ENCODE measurements at regions not wholly inside any gene's neighbourhood (a gene's known extent, or its start where the extent isn't known, plus 50 kb on each side); places are given as distances from the start of the nearest gene placed in this dataset.
A peak's percentile ranks its signal among the peaks of the same experiment; 100 is the strongest.

GRCh38 chr9:109549386-109549785 is 51.3 kb upstream of the PTPN3 start:
- DNase-seq = no peak

GRCh38 chr9:109551651-109552050 is 53.5 kb upstream of the PTPN3 start:
- no peak for DNase-seq

DNA sequence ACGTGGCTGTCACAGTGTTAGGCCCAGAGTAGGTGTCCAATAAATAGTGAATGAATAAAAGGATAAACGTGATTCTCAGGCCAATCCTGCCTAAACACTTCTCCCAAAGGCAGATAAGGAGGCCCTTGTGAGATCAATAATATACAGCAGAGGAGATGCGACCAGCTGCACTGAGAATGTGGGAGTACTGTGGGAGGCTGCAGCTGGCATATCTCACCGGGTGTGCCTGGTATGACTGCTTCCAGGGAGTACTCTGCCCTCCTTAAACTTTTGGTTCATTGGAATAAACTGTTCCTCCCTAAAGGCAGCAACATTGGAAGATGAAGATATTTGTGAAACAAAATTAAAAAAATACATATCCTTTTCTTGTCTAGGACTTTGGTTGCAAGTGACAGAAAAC is 57.1 kb upstream of the PTPN3 start:
- DNase-seq = no peak

- DNase-seq = no peak
Measured at GRCh38 chr9:109556061-109556460, 58.0 kb upstream of the PTPN3 start.

DNA sequence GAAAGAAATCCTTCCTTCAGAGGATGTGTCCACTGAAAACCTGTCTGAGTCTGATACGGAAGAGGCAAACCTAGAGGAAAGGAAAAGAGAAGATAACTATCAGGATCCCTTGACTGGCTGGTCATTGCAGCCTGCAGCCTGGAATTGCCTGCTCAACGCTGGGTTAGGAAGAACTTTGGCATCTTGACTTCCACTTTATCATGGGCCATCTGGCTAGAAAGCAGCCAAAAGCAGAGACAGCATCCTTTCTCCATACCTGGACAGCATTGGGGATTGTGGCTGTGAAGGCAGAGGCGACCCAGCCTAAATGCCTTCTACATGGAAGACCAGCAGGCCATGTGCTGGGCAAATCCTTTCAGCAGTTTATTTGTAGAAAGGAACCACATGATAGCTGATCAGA is 58.7 kb upstream of the PTPN3 start:
- no peak for DNase-seq

- DNase-seq = no peak
Measured at GRCh38 chr9:109557481-109557880, 59.4 kb upstream of the PTPN3 start.

GRCh38 chr9:109558718-109559151 is 60.6 kb upstream of the PTPN3 start:
- DNase-seq = peak in 2 of 58 donors; percentile 26 to 58

DNA sequence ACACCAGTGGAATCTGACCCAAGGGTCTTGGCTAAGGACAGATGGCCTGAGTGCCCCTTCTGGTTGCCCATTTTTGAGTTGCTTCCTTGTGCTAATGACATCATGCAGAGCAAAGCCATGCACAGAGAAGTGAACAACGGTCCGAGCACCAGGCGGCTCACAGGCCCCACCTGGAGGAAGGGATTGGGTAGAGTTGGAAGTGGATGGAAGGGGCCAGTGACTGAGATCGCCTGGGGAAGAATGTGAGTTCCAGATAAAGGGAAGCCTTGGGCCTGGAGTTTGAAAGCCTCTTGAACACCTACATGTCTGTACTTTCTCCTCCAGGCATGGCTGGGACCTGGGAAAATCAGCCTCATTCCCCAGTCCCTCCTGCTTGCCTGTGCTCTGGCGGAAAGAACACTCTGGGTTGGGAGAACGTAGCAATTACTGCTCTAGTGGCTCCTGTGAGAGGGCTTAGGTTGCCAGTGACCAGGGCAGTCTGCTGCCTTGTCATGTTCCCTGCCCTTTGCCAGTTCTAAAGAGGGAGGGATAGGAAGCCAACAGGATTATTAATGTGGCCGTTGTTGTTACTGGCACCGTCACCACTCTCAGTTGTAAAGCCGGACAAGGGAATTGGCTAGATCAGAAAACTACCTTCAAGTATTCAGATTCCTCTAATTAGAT is 62.5 kb upstream of the PTPN3 start:
- DNase-seq = peak in 9 of 58 donors; percentile 5 to 34 (median 13)

- no peak for DNase-seq
Measured at GRCh38 chr9:109561137-109561536, 63.0 kb upstream of the PTPN3 start.

DNA sequence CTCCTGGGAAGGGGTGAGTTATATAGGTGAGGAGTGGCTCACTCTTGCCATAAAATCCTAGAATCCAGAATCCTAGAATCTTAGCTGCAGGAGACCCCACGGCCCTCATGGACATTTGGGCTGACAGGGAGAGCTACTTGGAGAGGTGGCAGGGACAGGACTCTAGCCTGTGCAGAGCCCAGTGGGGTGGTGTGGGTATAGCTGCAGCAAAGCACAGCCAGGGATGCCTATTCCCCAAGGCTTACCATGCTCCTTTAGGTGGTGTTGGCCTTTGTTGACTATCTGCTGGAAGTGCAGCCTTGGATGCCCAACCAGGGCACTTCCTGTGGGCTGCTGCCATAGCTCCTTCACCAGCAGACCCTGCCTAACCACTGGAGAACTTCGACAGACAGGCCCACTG is 70.0 kb upstream of the PTPN3 start:
- no peak for DNase-seq

DNA sequence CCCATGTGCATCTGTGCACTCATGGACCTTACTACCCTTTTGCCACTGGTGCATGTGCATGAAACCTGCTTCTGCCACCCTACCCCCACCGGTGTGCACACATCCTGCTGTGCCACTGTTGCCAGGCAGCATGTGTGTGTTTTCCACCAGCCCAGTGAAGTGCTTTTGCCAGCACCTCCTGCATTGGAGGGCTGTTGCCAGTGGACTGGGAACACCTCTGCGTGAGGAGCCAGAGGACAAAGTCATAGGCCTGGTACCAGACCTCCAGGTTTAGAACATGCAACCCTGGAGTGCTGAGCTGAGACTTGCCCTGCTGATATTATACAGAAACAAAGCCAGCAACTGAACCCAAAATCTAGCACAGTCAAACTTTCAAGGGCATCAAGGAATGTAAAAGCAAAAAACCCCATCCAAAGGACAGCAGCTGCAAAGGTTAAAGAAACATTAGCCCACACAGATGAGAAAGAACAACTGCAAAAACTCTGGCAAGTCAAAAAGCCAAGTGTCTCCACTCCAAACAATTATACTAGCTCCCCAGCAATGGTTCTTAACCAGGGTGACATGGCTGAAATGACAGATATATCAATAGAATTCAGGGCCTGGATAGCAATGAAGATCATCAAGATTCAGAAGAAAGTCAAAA is 70.6 kb upstream of the PTPN3 start:
- no peak for DNase-seq

GRCh38 chr9:109574061-109574882 is 76.2 kb upstream of the PTPN3 start:
- DNase-seq = peak in 16 of 58 donors; percentile 2 to 65 (median 16)

GRCh38 chr9:109576762-109577161 is 78.7 kb upstream of the PTPN3 start:
- no peak for DNase-seq

GRCh38 chr9:109579191-109579948 is 81.3 kb upstream of the PTPN3 start:
- no peak for DNase-seq

DNA sequence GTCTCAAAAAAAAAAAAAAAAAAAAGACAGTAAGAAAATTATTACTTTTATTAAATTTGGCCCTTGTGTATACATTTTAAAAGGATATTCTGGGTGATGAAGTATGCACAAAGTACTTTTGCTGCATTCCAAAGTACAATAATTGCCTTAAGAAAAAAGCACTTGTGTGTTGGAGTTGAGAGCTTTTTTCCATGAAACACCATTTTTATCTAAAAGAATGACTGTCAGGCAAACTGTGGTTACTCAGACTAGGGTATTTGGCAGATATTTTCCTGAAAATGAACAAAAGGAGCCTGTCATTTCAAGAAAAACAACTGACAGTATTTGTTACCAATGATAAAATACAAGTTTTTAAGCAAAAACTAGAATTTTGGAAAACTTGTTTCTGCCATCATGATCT is 84.3 kb upstream of the PTPN3 start:
- no peak for DNase-seq

DNA sequence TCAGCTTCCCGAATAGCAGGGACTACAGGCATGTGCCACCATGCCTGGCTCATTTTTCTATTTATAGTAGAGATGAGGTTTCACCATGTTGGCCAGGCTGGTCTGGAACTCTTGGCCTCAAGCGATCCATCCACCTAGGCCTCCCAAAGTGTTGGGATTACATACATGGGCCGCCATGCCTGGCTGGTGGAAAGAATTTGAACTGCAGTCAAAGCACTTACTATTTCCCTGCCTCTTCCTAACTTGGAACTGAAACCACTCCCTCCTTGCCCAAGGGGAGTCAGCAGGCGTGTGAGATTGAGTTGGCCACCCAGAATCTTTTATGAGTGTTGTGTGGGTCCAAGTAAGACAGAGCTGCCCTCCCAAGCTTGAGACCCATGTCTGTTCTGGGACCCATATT is 86.1 kb upstream of the PTPN3 start:
- DNase-seq = no peak

DNA sequence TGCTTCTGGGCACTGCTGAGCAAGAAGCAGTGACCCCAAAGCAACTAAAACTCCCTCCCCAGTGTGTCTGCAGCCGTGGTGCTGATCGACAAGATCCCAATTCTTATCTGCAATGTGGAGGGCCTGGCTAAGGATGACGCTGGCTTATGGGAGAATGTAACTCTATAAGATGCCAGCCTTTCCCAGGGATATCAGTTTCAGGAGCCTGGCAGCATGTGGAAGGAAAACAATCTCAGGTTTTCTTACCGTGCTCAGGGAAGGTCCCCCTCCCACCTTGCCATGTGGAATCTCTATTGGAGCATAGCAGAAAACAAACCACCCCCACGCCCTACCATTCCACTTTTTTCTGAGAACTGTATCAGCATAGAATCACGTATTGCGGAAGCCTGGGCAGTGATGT is 87.7 kb upstream of the PTPN3 start:
- no peak for DNase-seq

- no peak for DNase-seq
Measured at GRCh38 chr9:109586993-109587392, 88.9 kb upstream of the PTPN3 start.

DNA sequence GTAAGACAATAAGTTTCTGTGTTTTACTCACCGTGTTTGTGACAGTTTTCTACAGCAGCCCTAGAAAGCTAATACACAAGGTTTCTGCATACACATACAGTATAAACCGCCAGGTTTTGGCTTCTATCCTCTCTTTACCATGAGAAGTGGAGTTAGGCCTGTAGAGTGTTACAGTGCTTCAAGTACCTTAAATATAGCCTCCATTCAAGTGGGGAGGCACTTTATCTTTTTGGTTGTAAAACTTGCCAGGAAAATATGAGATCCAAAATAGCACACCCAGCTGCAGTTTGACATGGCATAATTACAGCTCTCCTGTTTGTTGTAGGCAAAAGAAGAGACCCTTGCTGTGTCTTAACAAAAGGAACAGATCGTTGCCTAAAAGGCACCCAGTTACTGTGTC is 90.3 kb upstream of the PTPN3 start:
- no peak for DNase-seq

DNA sequence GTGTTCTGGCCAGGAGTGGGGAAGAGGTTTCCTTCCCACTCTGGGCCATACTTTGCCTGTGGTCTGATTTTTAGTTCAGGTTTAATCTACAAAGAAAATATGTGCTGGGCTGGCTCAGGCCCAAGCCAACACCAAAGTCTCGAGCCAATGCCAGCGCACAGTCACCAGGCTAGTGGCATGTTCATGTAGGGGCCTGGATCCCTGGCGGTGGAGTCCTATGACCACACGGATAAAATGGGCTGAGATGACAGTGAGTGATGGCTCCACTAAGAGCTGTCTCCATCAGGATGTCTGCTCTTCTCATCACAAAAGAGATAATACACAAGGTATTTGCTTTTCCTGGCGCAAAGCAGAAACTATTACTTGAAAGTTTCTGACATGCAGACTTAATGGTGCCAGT is 92.9 kb upstream of the PTPN3 start:
- no peak for DNase-seq

GRCh38 chr9:109591691-109592090 is 93.6 kb upstream of the PTPN3 start:
- no peak for DNase-seq

- DNase-seq = no peak
Measured at GRCh38 chr9:109593612-109594011, 95.5 kb upstream of the PTPN3 start.

Data from anterior cingulate cortex (tissue), 58 donors.